ENCODE measurements at regions not wholly inside any gene's neighbourhood (a gene's known extent, or its start where the extent isn't known, plus 50 kb on each side); places are given as distances from the start of the nearest gene placed in this dataset.
"Not testable (repeated sequence)": the region's sequence is repeated elsewhere in the genome, so short reads cannot be mapped to it uniquely, and the experiment has no call there.

GRCh38 chr14:101631970-101632369 is 70.7 kb downstream of the DIO3 start:
- TF ChIP-seq, protein P1, sequence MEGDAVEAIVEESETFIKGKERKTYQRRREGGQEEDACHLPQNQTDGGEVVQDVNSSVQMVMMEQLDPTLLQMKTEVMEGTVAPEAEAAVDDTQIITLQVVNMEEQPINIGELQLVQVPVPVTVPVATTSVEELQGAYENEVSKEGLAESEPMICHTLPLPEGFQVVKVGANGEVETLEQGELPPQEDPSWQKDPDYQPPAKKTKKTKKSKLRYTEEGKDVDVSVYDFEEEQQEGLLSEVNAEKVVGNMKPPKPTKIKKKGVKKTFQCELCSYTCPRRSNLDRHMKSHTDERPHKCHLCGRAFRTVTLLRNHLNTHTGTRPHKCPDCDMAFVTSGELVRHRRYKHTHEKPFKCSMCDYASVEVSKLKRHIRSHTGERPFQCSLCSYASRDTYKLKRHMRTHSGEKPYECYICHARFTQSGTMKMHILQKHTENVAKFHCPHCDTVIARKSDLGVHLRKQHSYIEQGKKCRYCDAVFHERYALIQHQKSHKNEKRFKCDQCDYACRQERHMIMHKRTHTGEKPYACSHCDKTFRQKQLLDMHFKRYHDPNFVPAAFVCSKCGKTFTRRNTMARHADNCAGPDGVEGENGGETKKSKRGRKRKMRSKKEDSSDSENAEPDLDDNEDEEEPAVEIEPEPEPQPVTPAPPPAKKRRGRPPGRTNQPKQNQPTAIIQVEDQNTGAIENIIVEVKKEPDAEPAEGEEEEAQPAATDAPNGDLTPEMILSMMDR (IDR thresholded peaks at IDR 0.05), result not testable (repeated sequence)
- not testable (repeated sequence) for TF ChIP-seq EP300, POLR2A, POLR2AphosphoS5 (IDR thresholded peaks at IDR 0.05)
